ENCODE measurements at regions not wholly inside any gene's neighbourhood (a gene's known extent, or its start where the extent isn't known, plus 50 kb on each side); places are given as distances from the start of the nearest gene placed in this dataset.
A peak's percentile ranks its signal among the peaks of the same experiment; 100 is the strongest.

DNA sequence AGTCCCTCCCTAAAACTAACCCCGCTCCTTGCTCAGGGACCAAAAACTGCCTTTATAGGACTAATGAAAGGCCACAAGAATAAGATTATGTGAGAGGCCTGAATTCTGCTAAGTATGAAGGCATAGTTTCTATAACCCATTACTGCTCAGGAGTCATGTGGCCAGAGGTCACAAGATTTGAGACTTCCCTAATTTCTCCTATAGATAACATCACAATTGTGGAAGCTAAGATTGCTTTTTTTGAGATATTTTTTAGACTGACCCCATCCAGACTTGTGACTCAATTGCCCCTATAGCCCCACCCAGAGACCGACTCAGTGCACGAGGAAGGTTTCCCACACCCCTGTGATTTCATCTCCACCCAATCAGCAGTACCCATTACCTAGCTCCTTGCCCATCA is 504.1 kb upstream of the GOT2 start:
- no peak for DNase-seq (ENCODE audit: low read depth in 2 of 2)

DNA sequence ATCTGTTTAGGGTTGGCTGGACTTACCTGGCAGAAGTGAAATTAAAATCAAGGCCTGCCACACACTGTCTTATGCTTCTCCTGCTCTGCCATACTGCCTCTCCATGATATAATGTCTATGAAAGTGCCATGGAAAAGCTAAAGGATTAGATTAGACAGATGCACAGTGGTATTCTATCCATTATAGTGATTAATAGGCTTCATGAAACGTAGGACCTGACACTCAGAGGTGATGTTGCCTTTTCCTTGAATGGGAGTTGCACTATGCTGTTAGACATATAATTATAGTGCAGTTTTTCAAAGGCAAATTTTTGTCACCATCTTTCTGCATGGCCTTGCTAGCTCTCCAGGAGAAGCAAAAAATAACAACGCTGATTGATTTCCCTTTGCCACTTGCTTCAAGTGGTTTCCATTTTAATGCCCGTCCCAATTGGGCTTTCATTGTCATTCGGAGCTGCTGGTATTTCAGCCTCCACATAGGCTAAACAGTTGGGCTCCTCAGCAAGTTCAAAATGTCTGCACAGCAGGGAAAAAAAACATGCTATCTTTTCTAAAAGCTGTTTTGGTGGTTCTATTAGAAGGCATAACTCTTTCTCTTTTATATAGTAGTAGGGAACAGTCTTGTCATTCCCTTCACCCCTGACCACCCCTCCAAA is 502.8 kb upstream of the GOT2 start:
- no peak for DNase-seq (ENCODE audit: low read depth in 2 of 2)

DNA sequence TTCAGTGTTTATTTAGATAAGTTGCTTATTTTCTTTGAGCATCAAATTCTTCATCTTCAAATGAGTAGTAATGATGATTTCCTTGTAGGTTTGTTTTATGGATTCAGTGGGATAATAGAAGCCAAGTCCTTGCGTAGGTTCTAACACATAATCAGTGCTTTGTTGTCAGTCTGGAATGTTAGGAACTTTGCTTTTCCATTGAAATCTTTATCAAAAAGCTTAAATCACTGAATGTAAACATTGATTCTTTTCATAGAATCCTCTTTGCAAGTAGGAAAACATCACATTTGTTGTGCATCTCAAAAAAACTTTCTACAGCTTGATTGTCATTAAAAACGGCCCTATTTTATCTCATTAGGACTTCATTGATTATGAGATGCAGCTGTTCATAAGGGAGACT is 490.3 kb upstream of the GOT2 start:
- no peak for DNase-seq (ENCODE audit: low read depth in 2 of 2)

DNA sequence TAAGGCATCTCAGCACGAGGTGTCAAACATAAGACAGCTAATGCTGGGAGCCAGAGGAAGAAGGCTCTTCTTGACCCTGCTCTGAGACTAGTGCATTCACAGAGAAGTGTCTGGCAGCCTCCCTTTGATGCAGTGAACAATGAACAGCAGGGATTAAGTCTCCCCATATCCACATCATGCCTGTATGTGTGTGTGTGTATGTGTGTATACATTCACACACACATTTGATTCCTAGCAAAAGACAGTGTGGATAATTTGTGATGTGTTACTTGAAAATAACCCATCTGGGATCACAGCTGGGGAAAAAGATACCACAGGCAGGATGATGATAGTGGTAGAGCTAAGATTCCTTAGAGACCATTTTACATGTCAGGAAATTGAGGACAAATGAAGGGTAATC is 485.9 kb upstream of the GOT2 start:
- no peak for DNase-seq (ENCODE audit: low read depth in 2 of 2)

DNA sequence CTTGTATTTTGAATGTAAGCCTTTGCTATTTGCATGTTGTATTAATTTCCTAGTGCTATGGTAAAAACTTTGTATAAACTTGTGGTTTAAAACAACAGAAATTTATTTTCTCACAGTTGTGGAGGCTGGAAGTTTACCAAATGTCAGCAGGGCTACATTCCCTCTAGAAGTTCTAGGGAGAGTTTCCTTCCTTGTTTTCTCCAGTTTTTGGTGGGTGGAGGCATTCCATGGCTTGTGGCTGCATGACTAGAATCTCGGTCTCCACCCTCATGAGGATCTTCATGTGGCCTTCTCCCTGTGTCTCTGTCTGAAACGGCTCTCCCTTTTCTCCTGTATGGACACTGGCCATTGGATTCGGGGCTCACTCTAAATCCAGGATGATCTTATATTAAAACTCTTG is 482.2 kb upstream of the GOT2 start:
- DNase-seq (ENCODE audit: low read depth in 2 of 2) = no peak

DNA sequence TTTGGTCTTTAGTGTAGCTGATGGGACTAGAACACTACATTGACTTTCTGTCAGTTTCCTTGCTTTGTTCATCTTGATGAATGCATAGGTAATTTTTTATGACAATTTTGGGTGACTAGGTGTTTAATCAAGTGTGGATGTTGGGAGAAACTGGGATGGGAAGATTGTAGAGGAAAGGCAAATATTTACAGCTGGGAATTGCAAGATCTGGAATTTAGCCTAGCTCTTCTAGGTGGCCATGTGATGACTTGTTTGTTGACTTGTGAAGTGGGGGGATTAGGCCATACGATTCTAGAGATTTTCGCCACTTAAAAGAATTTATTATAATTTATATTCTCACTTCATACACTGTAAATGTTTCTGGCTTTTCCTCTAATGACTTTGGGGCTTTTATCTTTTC is 480.3 kb upstream of the GOT2 start:
- no peak for DNase-seq (ENCODE audit: low read depth in 2 of 2)

DNA sequence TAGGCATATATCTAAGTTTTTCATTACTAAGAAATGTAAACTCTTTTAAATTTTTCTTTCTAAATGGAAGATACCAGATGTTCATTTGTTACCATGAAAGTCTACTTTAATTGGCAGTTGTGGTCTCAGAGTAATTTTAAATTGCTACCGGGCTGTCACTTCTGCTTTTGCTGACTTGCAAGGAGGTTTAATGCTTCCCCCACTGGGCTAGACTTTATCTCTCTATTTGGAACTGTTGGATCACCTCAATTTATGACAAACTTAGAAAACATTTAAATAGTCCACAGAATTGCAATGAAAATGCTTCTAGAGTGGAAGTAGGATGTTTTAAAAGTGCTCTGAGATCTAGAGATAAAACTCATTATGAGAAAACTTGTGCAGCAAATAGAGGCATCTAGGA is 479.8 kb upstream of the GOT2 start:
- DNase-seq (ENCODE audit: low read depth in 2 of 2) = no peak

DNA sequence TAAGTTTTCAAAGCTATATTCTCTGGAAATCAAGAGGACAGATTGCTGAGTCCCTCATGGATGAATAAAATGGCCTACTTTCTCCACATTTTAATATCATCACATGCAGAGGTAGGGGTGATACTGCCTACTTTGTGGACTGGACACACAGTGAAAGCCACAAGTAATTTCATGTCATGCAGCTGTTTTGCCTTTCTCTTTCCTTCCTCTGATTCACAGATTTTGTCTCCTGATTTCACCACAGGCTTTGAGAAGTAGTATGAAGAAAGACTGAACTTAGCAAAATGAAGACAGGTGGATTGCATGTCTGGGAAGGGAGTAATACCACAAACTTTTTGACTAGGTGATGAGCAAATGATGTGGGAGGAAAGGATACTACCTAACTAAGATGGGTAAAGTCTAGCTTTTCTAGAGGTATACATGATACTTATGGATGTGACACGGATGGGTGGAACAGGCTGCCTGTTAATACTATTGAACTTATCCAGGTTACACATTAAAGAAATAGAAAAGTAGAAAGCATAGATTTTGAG is 478.4 kb upstream of the GOT2 start:
- DNase-seq (ENCODE audit: low read depth in 2 of 2) = no peak

DNA sequence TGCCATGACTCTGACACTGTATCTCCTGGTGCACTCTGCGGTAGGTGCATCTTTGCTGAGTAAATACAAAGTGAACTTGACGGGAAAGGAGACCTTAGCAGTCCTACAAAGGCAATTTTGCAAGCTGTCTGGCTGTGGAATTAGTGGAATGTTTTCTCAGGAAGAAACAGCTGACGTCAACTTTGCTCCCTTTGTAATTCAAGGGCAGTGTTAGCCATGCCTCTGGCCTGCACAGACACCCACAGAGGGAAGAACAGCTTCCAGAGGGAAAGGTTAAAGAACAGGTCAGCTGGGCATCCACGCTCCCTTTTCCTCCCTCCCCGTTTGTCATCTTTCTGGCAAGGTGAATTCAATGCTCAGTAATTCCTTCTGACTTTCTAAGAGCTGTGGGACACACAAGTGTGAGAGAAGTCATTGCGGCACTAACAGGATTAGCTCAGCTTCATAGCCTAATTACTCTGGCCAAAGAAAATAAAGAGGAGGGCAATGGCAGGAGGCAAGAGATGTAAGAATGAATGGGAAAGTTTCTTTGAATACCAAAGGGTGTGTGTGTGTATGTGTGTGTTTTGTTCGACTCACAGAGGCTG is 476.9 kb upstream of the GOT2 start:
- no peak for DNase-seq (ENCODE audit: low read depth in 2 of 2)

DNA sequence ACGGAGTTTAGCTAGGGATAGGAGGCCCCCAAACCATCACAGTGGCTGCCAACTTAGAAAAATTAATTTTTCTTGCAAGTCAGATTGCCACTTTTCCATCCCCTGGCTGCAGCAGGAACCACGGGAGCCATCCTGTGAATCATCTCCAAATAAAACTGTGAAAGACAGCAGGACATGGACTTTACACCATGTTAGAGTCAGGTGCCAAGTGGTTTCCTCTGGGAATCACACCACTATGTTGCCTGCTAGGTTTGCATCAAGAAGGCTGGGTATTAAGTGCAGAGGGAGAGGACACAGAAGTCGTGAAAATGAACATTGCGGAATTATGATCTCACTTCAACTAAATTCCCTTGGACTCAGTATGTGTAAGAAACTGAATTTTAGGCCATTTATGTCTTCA is 471.3 kb upstream of the GOT2 start:
- DNase-seq (ENCODE audit: low read depth in 2 of 2) = no peak

DNA sequence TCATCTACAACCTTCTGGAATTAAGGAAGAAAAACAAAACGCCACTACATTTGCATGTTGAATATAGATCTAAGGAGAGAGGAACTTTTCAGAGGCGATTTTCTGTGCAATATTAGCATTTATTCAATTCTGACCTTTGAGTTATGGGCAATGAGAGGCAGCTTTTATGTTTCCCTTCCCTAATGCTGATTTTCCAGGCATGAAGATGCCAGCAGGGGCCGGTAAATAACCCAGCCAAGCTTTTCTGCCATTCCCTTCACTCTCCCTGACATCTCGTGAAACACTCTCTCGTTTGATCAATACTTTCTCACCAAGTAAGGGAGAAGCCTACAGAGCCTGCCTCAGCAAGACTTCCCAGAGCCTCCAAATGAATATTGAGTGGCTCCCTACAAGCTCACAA is 470.5 kb upstream of the GOT2 start:
- no peak for DNase-seq (ENCODE audit: low read depth in 2 of 2)

DNA sequence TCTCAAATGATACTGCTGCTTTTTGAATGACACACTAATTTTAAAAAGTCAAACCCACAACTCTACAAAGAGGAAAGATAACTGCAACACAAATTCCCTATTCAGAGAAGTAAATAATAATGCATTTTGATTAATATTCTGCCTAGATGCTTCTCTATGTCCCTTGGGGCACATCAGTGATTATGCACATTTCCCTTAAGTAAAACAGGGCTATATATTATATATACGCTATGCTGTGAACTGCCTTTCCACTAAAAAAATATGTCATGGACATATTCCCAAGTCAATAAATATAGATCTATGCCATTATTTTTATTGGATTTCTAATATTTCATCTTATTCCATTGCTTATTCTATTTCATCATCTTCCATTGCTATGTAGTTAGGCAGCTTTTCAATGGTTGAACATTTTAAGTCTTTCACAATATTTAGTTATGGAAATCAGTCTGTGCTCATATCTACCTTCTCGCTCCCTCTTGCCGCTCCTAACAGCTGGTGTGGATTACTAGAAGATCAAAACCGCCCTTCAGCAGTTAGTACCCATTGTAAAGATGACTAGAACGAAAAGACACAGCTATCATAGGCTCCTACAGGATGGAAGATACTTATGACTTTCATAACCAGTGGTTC is 468.2 kb upstream of the GOT2 start:
- DNase-seq (ENCODE audit: low read depth in 2 of 2) = no peak

DNA sequence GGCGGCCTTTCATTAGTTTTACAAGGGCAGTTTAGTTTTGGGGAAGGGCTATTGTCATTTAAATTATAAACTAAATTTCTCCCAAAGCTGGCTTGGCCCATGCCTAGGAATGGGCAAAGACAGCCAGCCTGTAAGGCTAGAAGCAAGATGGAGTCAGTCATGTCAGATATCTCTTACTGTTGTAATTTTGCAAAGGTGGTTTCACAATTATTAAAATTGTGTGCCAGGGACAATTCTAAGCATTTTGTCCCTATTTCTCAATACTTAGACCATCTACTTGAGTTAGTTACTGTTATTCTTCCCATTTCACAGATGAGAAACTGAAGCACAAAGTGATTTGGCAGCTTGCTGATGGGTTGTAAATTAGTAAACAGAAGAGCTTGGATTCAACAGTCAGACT is 467.7 kb upstream of the GOT2 start:
- DNase-seq (ENCODE audit: low read depth in 2 of 2) = no peak

DNA sequence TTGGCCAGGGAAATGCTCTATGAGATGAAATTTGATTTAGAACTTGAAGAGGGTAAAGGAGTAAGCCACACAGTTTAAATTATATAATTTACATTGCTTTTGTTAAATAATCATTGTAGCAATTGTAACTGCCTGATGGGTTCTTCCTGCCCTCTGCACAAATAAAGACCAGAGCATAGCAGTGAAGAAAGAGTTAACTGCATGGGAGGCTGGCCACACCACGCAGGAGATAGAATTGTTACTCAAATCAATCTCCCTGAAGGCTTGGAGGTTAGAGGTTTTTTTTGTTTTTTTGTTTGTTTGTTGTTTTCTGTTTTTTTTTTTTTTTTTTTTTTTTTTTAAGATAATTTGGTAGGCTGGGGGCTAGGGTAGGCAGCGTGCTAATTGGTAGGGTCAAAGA is 467.0 kb upstream of the GOT2 start:
- DNase-seq (ENCODE audit: low read depth in 2 of 2) = no peak

DNA sequence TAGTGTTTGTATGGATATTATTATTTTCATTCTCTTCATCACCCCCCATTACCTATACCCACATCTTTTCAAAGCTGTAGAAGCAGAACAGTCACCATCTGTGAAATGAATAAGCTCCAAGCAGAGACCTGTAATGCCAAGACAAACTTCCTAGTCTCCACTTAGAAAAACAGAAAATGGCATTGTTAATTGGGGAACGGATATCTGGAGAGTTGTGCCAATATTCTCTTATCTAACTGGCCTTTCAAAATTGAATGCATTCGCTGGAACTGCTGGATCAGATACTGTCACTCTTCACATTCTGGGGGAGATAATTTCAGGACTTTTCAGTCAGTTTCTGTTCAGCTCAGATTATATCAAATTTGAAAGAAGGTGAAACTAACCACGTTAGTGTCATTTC is 464.4 kb upstream of the GOT2 start:
- no peak for DNase-seq (ENCODE audit: low read depth in 2 of 2)

DNA sequence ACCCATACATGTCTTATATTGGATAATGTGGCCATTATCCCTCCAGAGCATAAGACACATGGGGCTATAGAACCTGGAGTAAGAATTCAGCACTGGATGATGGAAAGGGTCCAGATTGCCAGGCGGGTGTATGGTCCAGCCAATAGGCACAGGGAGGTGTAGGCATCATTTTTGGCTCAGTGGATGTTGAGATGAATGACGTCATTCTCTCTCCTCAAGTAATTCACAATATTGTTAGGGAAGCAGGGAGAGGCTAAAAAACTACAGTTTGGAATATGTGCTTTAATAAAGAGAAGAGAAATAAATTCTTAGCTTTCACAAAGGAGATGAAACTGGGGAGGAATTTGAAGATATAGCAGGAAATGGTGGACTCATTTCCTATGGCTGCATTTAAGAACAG is 461.1 kb upstream of the GOT2 start:
- DNase-seq (ENCODE audit: low read depth in 2 of 2) = no peak

DNA sequence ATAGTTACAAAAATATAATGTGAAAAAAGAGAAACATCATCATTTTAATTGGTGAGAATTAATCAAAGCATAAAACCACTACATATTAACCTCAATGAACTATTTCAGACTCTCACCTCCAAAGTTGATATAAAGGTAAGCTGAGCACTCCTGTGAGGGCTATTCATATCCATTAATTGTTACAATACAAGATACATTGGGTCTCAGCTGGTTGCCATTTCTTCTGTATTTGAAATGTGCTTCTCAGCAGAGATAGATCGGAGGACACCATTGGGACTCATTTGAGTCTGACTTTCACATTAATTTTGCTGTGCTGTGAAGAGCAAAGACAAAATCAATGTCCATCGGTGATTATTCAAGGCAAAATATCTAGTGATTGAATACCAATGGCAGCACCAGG is 459.5 kb upstream of the GOT2 start:
- no peak for DNase-seq (ENCODE audit: low read depth in 2 of 2)

DNA sequence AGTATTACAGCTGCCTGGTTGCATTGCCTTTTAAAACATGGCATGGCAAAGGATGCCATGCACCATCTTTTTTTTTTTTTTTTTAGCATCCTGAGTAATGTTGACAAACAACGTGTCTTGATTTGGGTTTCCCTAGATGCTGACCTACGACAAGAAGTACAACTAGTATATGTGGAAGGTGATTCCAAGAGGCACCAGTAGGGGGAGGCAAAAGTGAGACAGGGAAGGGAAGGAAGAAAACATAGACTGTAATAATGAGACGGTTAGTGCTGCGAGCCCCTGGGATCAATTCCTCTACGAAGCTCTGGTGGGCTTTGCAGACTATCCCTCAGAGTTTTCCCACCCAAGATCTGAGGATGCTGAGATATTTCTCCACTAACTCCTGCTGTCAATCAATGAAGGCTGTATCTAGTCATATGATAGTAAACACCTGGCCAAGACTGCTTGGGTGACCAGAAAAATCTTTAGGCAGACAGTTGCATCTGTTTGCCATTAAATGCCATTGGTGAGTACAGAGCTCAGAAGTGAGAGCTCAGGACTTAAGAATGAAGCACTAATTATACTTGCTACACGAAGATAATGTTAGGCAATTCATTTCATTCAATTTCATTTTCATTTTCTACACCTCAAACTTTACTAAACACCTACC is 458.6 kb upstream of the GOT2 start:
- peak in 1 of 2 donors; percentile 4 for DNase-seq (ENCODE audit: low read depth in 2 of 2)

DNA sequence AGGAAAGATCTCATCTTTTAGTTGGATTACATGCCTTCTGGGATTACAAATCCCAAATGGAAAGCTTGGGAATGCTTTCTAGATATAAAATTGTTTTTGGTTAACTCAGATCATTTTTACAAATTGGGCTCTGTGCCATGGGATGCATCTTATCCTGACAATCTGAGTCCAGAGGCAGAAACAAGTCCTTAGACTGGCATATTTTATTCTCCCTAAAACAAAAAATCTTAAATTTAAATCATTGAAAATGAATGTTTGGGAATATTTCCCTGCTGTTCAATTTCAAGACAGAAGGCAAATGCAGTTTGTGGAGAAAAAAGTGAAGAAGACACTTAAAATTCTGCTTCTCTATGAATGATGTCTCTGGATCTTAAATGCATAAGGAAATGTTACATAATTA is 456.6 kb upstream of the GOT2 start:
- no peak for DNase-seq (ENCODE audit: low read depth in 2 of 2)

DNA sequence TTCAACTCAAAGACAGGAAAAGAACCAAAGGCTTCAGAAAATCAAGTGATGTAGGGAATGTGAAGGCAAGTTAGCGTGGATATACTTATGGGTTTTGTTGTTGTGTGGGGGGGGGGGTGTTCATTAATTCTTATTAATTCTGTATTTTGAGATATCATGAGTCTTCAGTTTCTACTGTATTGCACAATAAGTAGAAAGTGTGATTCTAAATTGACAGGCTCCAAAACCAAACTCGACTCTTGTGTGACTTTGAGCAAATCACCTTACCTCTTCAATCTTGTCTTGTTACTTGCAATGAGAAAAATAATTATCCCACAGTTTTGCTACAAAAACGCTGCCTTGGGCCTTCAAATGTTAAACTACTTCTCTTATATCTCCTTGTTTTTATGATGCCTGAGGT is 453.9 kb upstream of the GOT2 start:
- no peak for DNase-seq (ENCODE audit: low read depth in 2 of 2)

DNA sequence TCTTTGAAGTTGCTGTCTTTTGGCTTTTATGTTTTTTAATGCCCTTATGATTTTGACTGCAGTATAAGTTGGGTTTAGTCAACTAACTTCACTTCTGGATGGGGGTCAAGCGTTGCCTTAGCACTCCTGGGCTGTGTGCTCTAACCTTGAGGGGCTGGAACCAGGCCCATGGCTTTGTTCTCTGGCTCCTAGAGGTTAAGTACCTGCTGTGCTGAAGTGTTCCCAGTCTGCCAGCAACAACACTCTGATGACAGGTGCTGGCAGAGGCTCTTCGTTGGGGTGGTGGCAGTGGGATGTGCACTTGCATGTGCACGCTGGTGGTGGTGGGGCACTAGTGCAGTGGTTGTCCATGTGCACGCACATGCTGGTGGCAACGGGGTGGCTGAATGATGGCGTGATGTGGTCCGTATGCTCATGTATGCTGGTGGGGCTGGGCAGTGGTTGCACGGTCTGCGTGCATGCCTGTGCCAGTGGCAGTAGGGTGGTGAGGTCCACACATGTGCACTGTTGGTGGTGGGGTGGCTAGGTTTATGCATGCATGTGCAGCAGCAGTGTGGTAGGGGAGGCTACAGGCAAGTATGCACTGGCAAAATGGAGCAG is 447.8 kb upstream of the GOT2 start:
- no peak for DNase-seq (ENCODE audit: low read depth in 2 of 2)

DNA sequence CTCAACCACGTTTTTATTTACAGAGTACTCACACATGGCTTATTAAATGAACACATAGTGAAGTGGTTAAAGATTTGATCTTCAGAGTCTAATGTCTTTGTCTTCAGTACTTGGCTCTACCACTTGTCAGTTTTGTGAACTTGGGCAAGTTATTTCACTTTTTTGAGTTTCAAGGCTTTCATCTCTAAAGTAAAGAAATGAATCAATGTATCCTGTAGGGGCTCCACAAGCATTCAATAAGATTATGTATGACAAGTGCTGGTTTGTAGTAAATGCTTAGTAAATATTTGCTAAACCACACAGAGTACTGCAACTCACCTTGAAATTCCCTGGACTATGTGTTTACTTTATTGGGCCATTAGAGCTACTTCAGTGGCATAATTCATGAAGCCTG is 446.0 kb upstream of the GOT2 start:
- DNase-seq (ENCODE audit: low read depth in 2 of 2) = no peak
